Thoracic aorta (tissue), 2 donors: ENCODE measurements at regions not wholly inside any gene's neighbourhood (a gene's known extent, or its start where the extent isn't known, plus 50 kb on each side); places are given as distances from the start of the nearest gene placed in this dataset.

Source experiments
- ATAC-seq: fragments of 150-250 bp; one replicate; pipeline ENCODE4 v1.8.0; 2017; ENCODE audit warnings: low read depth; ENCODE audit not compliant: insufficient number of reproducible peaks, low FRiP score
- DNase-seq: peaks from one replicate; pipeline ENCODE4 v3.0.0-alpha.2; 2020; ENCODE audit warnings: low spot score
- H3K27ac ChIP-seq, 2 donors: fragments of 200-600 bp; sonication (generic); 1 replicate in 1 of 2; 2 replicates in 1 of 2; pipeline ENCODE4 v1.5.1; 2016; ENCODE audit warnings: mild to moderate bottlenecking in 2 of 2, moderate library complexity in 2 of 2
- H3K27me3 ChIP-seq: fragments of 200-600 bp; sonication (generic); replicated peaks from 2 replicates; pipeline ENCODE4 v1.6.0; 2016; ENCODE audit warnings: mild to moderate bottlenecking; ENCODE audit not compliant: insufficient read depth
- H3K36me3 ChIP-seq: fragments of 200-600 bp; sonication (generic); one replicate; pipeline ENCODE4 v1.5.1; 2016
- H3K4me1 ChIP-seq, 2 donors: fragments of 200-600 bp; sonication (generic); 1 replicate in 1 of 2; 2 replicates in 1 of 2; pipeline versions ENCODE4 v1.5.1 to v1.6.0; 2016; ENCODE audit warnings: low read depth in 2 of 2, mild to moderate bottlenecking in 1 of 2; ENCODE audit not compliant: control insufficient read depth in 1 of 2
- H3K4me3 ChIP-seq: fragments of 200-600 bp; sonication (generic); 2 replicates; pipeline ENCODE4 v1.5.1; 2016; ENCODE audit warnings: mild to moderate bottlenecking
- H3K9me3 ChIP-seq: fragments of 200-600 bp; sonication (generic); 2 replicates; pipeline ENCODE4 v1.5.1; 2016
- TF ChIP-seq, protein P1 (sequence below): fragments of 200-600 bp; sonication (generic); IDR thresholded peaks from one replicate; pipeline ENCODE4 v1.5.1; 2019; ENCODE audit warnings: antibody characterized with exemption

DNA sequence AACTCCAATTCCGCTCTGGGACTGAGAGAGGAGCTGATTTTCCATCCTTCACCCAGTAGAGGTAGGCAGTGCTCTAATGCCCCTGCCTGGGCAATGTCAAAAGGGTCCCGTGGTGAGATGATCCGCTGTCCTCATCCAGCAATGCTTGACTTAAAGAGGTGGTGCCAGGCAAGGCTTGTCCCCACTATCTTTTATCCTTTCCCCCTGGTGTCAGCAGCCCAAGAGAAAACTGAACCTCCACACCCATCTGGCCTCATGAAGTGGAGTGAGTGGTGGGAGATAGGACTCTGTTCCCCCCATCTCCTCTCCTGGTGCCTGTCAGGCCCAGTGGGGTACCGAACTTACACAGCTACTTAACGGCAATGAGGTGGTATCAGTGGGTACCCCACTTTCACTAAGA, 107.1 kb downstream of the ABHD5 start:
- no peaks in the 10 kb centered on the region for H3K36me3 ChIP-seq
- no peaks in the 10 kb centered on the region for H3K9me3 ChIP-seq
- H3K27me3 ChIP-seq, result no peaks in the 10 kb centered on the region
- no peak overlapping the region for H3K27ac ChIP-seq
- H3K4me3 ChIP-seq, result no peak overlapping the region
- peaks cover 0 to 6% of the 10 kb centered on the region in 2 donors for H3K4me1 ChIP-seq
- DNase-seq (no peak), ATAC-seq (no peak)
- TF ChIP-seq, protein P1, sequence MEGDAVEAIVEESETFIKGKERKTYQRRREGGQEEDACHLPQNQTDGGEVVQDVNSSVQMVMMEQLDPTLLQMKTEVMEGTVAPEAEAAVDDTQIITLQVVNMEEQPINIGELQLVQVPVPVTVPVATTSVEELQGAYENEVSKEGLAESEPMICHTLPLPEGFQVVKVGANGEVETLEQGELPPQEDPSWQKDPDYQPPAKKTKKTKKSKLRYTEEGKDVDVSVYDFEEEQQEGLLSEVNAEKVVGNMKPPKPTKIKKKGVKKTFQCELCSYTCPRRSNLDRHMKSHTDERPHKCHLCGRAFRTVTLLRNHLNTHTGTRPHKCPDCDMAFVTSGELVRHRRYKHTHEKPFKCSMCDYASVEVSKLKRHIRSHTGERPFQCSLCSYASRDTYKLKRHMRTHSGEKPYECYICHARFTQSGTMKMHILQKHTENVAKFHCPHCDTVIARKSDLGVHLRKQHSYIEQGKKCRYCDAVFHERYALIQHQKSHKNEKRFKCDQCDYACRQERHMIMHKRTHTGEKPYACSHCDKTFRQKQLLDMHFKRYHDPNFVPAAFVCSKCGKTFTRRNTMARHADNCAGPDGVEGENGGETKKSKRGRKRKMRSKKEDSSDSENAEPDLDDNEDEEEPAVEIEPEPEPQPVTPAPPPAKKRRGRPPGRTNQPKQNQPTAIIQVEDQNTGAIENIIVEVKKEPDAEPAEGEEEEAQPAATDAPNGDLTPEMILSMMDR, result no peak

DNA sequence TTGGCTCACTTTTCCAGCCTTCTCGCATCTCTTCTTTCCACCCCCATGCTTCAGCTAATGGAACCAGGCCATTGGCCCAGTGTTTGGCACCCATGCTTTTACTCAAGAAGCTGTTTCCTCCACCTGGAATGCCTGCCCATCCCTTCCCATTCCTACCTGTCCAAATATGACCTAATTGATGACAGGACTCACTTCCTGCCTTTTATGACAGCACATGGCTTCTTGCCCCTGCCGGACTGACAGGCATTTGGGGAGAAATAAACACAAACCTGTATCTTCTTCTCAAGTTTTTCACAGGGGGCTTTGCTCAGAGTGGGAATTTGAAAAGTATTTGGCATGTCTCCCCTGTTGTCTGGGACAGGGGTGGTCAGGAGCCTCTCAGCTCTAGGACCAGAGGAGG, 120.1 kb downstream of the ABHD5 start:
- TF ChIP-seq, protein P1, result no peak
- H3K27me3 ChIP-seq, result no peaks in the 10 kb centered on the region
- DNase-seq (no peak), ATAC-seq (no peak)
- H3K4me3 ChIP-seq, result no peak overlapping the region
- H3K27ac ChIP-seq, result no peak overlapping the region
- no peaks in the 10 kb centered on the region for H3K9me3 ChIP-seq
- H3K4me1 ChIP-seq, result no peaks in the 10 kb centered on the region
- no peaks in the 10 kb centered on the region for H3K36me3 ChIP-seq

DNA sequence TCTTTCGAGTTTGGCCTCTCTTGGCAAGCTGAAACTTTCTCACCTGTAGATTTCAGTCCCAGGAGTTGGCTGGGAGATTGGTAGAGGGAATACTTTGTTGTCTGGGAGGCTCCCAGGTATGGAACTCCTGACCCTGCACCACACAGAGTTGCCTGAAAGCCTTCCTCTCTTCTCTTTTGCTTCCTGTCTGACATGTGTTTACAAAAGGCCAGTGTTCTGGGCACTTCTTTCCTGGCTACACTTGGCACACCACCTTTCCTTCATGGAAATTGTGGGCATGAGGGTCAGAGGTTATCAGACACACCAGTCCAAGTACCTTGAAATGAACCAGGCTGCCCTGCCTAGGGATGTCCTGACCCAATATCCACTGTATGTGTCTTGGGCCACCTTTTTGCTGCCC, 123.7 kb downstream of the ABHD5 start:
- Histone ChIP-seq H3K27me3 (no peaks in the 10 kb centered on the region), H3K4me3 (no peak overlapping the region), H3K4me1 (no peaks in the 10 kb centered on the region), H3K27ac (no peak overlapping the region), H3K36me3 (no peaks in the 10 kb centered on the region), H3K9me3 (no peaks in the 10 kb centered on the region)
- DNase-seq (no peak), ATAC-seq (no peak)
- TF ChIP-seq, protein P1, result no peak

DNA sequence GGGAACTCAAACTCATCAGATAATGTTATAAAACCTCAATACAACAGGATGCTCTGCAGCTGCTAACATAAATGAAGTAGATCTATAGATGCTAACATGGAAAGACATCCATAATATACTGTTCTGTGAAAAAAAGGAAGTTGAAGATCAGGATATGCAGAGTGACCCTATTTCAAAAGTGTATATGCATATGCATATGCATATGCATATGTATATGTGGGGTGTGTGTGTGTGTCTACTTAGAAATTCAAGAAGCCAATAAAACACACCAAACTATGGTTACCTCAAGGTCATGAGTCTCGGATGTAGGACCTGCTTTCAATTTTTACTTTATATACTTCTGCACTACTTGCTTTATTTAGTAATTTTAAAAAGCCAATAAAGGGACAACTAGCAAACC, 125.6 kb downstream of the ABHD5 start:
- no peaks in the 10 kb centered on the region for H3K36me3 ChIP-seq
- TF ChIP-seq, protein P1, result no peak
- no peaks in the 10 kb centered on the region for H3K4me1 ChIP-seq
- ATAC-seq, result no peak
- no peak overlapping the region for H3K27ac ChIP-seq
- no peaks in the 10 kb centered on the region for H3K9me3 ChIP-seq
- H3K27me3 ChIP-seq, result no peaks in the 10 kb centered on the region
- no peak for DNase-seq
- no peak overlapping the region for H3K4me3 ChIP-seq

DNA sequence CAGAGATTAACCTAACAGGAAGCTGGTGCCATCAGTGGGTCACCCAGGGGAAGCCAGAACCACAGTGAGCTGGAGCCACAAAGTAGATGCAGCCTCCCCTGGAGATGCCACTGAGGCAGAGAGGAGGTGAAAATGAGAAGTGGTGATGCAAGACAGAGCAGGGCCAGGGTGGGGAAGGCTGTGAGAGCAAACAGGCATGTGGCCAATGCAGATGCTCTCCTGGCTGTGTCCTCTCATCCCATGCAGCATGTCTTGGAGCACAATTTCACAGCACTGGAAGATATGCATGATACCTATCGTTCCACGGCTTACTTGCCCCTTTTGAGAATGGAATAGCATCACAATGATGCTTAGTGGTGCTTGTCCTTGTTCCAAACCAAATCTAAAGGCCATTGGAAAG, 126.3 kb downstream of the ABHD5 start:
- no peak for ATAC-seq
- H3K9me3 ChIP-seq, result no peaks in the 10 kb centered on the region
- no peak overlapping the region for H3K27ac ChIP-seq
- H3K4me1 ChIP-seq, result no peaks in the 10 kb centered on the region
- DNase-seq, result no peak
- no peaks in the 10 kb centered on the region for H3K36me3 ChIP-seq
- no peak overlapping the region for H3K4me3 ChIP-seq
- H3K27me3 ChIP-seq, result no peaks in the 10 kb centered on the region
- TF ChIP-seq, protein P1, result no peak
